ENCODE measurements at regions not wholly inside any gene's neighbourhood (a gene's known extent, or its start where the extent isn't known, plus 50 kb on each side); places are given as distances from the start of the nearest gene placed in this dataset.
"Not testable (repeated sequence)": the region's sequence is repeated elsewhere in the genome, so short reads cannot be mapped to it uniquely, and the experiment has no call there.

DNA sequence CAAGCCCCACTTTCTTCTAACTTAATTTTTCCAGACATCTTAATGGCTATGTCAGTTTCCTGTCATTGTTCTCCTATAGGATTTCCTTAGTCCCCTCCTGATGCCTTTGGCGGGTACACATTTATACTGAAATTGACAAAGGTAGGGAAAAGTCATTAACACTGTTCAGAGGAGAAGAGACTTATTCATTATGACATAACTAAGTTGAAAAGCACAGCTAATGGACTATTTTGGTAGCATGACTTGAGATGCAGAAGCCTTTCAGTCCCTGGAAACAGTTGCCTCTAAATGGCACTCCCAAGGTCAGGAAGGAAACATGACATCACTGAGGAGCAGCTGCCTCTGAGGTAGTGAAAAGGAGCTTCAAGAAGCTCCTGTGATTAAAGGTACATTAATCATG lies 317.5 kb upstream of the KITLG start:
- H3K4me3 ChIP-seq (ENCODE audit: low read depth, low read length) = no peak overlapping the region
- no peaks in the 10 kb centered on the region for H3K27me3 ChIP-seq (ENCODE audit: control insufficient read depth, insufficient read depth, low read length)
- TF ChIP-seq, protein P1, sequence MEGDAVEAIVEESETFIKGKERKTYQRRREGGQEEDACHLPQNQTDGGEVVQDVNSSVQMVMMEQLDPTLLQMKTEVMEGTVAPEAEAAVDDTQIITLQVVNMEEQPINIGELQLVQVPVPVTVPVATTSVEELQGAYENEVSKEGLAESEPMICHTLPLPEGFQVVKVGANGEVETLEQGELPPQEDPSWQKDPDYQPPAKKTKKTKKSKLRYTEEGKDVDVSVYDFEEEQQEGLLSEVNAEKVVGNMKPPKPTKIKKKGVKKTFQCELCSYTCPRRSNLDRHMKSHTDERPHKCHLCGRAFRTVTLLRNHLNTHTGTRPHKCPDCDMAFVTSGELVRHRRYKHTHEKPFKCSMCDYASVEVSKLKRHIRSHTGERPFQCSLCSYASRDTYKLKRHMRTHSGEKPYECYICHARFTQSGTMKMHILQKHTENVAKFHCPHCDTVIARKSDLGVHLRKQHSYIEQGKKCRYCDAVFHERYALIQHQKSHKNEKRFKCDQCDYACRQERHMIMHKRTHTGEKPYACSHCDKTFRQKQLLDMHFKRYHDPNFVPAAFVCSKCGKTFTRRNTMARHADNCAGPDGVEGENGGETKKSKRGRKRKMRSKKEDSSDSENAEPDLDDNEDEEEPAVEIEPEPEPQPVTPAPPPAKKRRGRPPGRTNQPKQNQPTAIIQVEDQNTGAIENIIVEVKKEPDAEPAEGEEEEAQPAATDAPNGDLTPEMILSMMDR (IDR thresholded peaks at IDR 0.05; ENCODE audit: insufficient read depth, low read length, poor library complexity, severe bottlenecking) = no peak
- DNase-seq (ENCODE audit: low read depth) = peak; percentile 21
- no peaks in the 10 kb centered on the region for H3K36me3 ChIP-seq (ENCODE audit: control insufficient read depth, insufficient read depth, low read length)

- Histone ChIP-seq H3K4me3 (ENCODE audit: low read depth, low read length) (no peak overlapping the region), H3K27me3 (ENCODE audit: control insufficient read depth, insufficient read depth, low read length) (no peaks in the 10 kb centered on the region), H3K36me3 (ENCODE audit: control insufficient read depth, insufficient read depth, low read length) (no peaks in the 10 kb centered on the region)
- DNase-seq (ENCODE audit: low read depth) = no peak
- TF ChIP-seq, protein P1 (IDR thresholded peaks at IDR 0.05; ENCODE audit: insufficient read depth, low read length, poor library complexity, severe bottlenecking) = no peak
Observed at GRCh38 chr12:88896958-88897357, 316.7 kb upstream of the KITLG start.

GRCh38 chr12:88895634-88896033 lies 315.4 kb upstream of the KITLG start:
- TF ChIP-seq, protein P1 (IDR thresholded peaks at IDR 0.05; ENCODE audit: insufficient read depth, low read length, poor library complexity, severe bottlenecking) = no peak
- Histone ChIP-seq H3K36me3 (ENCODE audit: control insufficient read depth, insufficient read depth, low read length) (no peaks in the 10 kb centered on the region), H3K27me3 (ENCODE audit: control insufficient read depth, insufficient read depth, low read length) (no peaks in the 10 kb centered on the region), H3K4me3 (ENCODE audit: low read depth, low read length) (no peak overlapping the region)
- DNase-seq (ENCODE audit: low read depth) = no peak

- TF ChIP-seq, protein P1 (IDR thresholded peaks at IDR 0.05; ENCODE audit: insufficient read depth, low read length, poor library complexity, severe bottlenecking) = no peak
- Histone ChIP-seq H3K27me3 (ENCODE audit: control insufficient read depth, insufficient read depth, low read length) (no peaks in the 10 kb centered on the region), H3K4me3 (ENCODE audit: low read depth, low read length) (no peak overlapping the region), H3K36me3 (ENCODE audit: control insufficient read depth, insufficient read depth, low read length) (no peaks in the 10 kb centered on the region)
- no peak for DNase-seq (ENCODE audit: low read depth)
Observed at GRCh38 chr12:88893801-88894200, 313.5 kb upstream of the KITLG start.

DNA sequence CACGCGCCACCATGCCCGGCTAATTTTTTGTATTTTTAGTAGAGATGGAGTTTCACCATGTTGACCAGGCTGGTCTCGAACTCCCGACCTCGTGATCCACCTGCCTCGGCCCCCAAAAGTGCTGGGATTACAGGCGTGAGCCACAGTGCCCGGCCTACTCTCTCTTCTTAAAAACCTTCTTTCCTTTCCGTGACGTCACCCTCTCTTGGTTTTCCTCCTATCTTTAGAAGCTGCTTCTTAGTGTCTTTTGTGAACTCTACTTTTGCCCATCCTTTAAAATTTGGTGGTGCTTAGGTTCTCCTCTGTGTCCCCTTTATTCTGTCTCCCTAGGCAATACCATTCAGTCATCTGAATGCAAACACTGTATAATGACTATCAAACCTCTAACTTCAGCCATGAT lies 311.2 kb upstream of the KITLG start:
- H3K4me3 ChIP-seq (ENCODE audit: low read depth, low read length); H3K36me3 ChIP-seq (ENCODE audit: control insufficient read depth, insufficient read depth, low read length); H3K27me3 ChIP-seq (ENCODE audit: control insufficient read depth, insufficient read depth, low read length); DNase-seq (ENCODE audit: low read depth): not testable (repeated sequence)

DNA sequence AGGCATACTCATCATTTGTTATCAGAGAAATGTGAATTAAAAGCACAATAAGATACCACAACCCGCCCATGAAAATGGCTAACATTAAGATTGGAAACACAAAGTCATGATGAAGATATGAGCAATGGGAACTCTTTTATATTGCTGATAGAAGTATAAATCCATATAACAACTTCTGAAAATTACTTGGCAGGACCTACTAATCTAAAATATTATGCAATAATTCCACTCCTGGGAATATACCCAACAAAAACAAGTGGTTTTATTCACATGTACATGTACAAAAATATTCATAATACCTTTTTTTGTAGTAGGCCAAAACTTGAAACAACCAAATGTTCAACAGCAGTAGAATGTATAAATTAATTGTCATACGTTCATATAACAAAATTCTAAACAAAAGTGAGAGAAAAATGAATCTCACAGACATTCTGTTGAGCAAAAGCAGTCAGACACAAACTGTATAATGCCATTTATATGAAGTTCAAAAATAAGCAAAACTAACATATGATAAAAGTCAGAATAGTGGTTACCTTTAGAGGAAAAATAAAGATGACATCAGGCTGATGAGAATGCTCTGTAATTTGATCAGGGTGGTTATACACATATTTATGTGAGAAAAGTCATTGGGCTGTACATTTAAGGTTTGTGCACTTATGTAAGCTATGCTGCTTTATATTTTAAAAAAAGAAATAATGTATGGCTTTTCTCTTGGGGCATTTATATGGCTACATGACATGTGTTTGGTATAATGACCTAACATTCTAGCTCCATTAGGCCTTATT lies 309.2 kb upstream of the KITLG start:
- TF ChIP-seq, protein P1 (IDR thresholded peaks at IDR 0.05; ENCODE audit: insufficient read depth, low read length, poor library complexity, severe bottlenecking) = no peak
- H3K27me3 ChIP-seq (ENCODE audit: control insufficient read depth, insufficient read depth, low read length) = no peaks in the 10 kb centered on the region
- H3K4me3 ChIP-seq (ENCODE audit: low read depth, low read length) = no peak overlapping the region
- DNase-seq (ENCODE audit: low read depth) = no peak
- H3K36me3 ChIP-seq (ENCODE audit: control insufficient read depth, insufficient read depth, low read length) = no peaks in the 10 kb centered on the region

Measured in kidney epithelial cell (primary cell).